Neural cell (in vitro differentiated cells): ENCODE measurements at regions not wholly inside any gene's neighbourhood (a gene's known extent, or its start where the extent isn't known, plus 50 kb on each side); places are given as distances from the start of the nearest gene placed in this dataset.

Source experiments
- CTCF ChIP-seq: fragments of 450-650 bp; IDR thresholded peaks from 2 replicates; pipeline ENCODE4 v1.5.1; 2014; ENCODE audit warnings: antibody characterized with exemption, mild to moderate bottlenecking, moderate library complexity; ENCODE audit not compliant: poor library complexity, severe bottlenecking
- TAF1 ChIP-seq: IDR thresholded peaks from 2 replicates; pipeline ENCODE4 v1.6.1; 2012; ENCODE audit warnings: low read depth

DNA sequence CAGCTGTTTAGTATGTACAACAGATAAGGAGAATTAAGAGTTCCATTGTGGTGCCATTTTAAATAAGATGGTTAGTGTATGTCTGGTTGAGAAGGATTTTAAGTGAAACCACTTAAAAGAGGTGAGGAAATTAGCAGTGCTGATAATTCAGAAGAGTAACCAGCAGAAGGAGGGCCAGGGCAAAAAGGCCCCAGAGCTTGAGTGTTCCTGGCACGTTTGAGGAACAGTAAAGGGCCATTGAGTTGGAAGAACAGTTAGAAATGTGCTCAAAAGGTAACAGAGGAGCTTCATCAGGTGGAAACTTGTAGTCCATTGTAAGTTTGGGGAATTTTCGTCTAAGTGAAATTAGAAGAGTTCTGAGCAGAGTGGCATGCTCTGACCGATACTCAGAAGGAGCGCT lies 606.2 kb upstream of the ZFP42 start:
- TF ChIP-seq TAF1 (no peak), CTCF (no peak)
